Smooth muscle cell (in vitro differentiated cells): ENCODE measurements at regions not wholly inside any gene's neighbourhood (a gene's known extent, or its start where the extent isn't known, plus 50 kb on each side); places are given as distances from the start of the nearest gene placed in this dataset.

Experiments
- DNase-seq: peaks from one replicate; lab custom pipeline; 2025; ENCODE audit not compliant: unreplicated experiment; lab: John Stamatoyannopoulos, UW
- H2AFZ ChIP-seq: fragments of 200-600 bp; sonication (generic); 2 replicates; pipeline ENCODE4 v1.6.0; 2016; ENCODE audit warnings: antibody characterized with exemption, low read depth, mild to moderate bottlenecking
- H3F3A ChIP-seq: fragments of 200-600 bp; sonication (generic); 2 replicates; pipeline ENCODE4 v1.6.0; 2017; ENCODE audit warnings: antibody characterized with exemption, low read depth
- H3K27ac ChIP-seq: fragments of 200-600 bp; sonication (generic); 2 replicates; pipeline ENCODE4 v1.5.1; 2016; ENCODE audit warnings: low read depth, mild to moderate bottlenecking
- H3K27me3 ChIP-seq: fragments of 200-600 bp; sonication (generic); 2 replicates; pipeline ENCODE4 v1.6.1; 2016; ENCODE audit warnings: low read depth, mild to moderate bottlenecking
- H3K36me3 ChIP-seq: fragments of 200-600 bp; sonication (generic); 2 replicates; pipeline ENCODE4 v1.5.1; 2016; ENCODE audit warnings: low read depth
- H3K4me1 ChIP-seq: fragments of 200-600 bp; sonication (generic); 2 replicates; pipeline ENCODE4 v1.5.1; 2016; ENCODE audit warnings: low read depth
- H3K4me2 ChIP-seq: fragments of 200-600 bp; sonication (generic); 2 replicates; pipeline ENCODE4 v1.6.0; 2016; ENCODE audit warnings: mild to moderate bottlenecking
- H3K4me3 ChIP-seq: fragments of 200-600 bp; sonication (generic); 2 replicates; pipeline ENCODE4 v1.5.1; 2016; ENCODE audit warnings: mild to moderate bottlenecking
- H3K79me2 ChIP-seq: fragments of 200-600 bp; sonication (generic); 2 replicates; pipeline ENCODE4 v1.6.0; 2016; ENCODE audit warnings: low read depth, mild to moderate bottlenecking
- H3K9ac ChIP-seq: fragments of 200-600 bp; sonication (generic); 2 replicates; pipeline ENCODE4 v1.6.0; 2016; ENCODE audit warnings: low read depth
- H3K9me3 ChIP-seq: fragments of 200-600 bp; sonication (generic); replicated peaks from 2 replicates; pipeline ENCODE4 v1.5.1; 2016; ENCODE audit warnings: low read depth
- H4K20me1 ChIP-seq: fragments of 200-600 bp; sonication (generic); 2 replicates; pipeline ENCODE4 v1.6.0; 2016; ENCODE audit warnings: low read depth
- CTCF ChIP-seq: fragments of 200-600 bp; sonication (generic); IDR thresholded peaks from 2 replicates; pipeline ENCODE4 v1.5.1; 2017; ENCODE audit warnings: borderline replicate concordance, mild to moderate bottlenecking, antibody characterized with exemption; ENCODE audit not compliant: insufficient read depth, poor library complexity, severe bottlenecking
- WGBS: methylation state at CpG from one replicate; pipeline ENCODE4 v1.1.7; 2016; ENCODE audit warnings: low lambda C conversion rate; 5-methylcytosine and 5-hydroxymethylcytosine counted together

- TF ChIP-seq CTCF, result no peak
- H3K27ac ChIP-seq, result no peak overlapping the region
- H3K27me3 ChIP-seq, result peaks cover 5% of the 10 kb centered on the region
- WGBS, result 92% methylated on average over 17 of the region's 17 CpGs
- H4K20me1 ChIP-seq, result no peaks in the 10 kb centered on the region
- no peak overlapping the region for H3K4me3 ChIP-seq
- H3K4me2 ChIP-seq, result no peak overlapping the region
- no peak overlapping the region for H3K9ac ChIP-seq
- no peak for DNase-seq
- no peaks in the 10 kb centered on the region for H3K36me3 ChIP-seq
- no peaks in the 10 kb centered on the region for H3K4me1 ChIP-seq
- peaks cover 7% of the 10 kb centered on the region for H3F3A ChIP-seq
- H3K79me2 ChIP-seq, result no peaks in the 10 kb centered on the region
- no peak overlapping the region for H2AFZ ChIP-seq
- H3K9me3 ChIP-seq, result no peaks in the 10 kb centered on the region
Observed at GRCh38 chr1:229129301-229130027, 141.4 kb upstream of the RAB4A start.

GRCh38 chr1:229130028-229130668, 140.8 kb upstream of the RAB4A start:
- 83% methylated on average over 9 of the region's 9 CpGs for WGBS
- H3K79me2 ChIP-seq, result no peaks in the 10 kb centered on the region
- H3K4me2 ChIP-seq, result no peak overlapping the region
- H3K4me1 ChIP-seq, result no peaks in the 10 kb centered on the region
- H3F3A ChIP-seq, result peaks cover 7% of the 10 kb centered on the region
- no peaks in the 10 kb centered on the region for H3K36me3 ChIP-seq
- H2AFZ ChIP-seq, result no peak overlapping the region
- H4K20me1 ChIP-seq, result no peaks in the 10 kb centered on the region
- H3K27me3 ChIP-seq, result peaks cover 5% of the 10 kb centered on the region
- no peak overlapping the region for H3K27ac ChIP-seq
- TF ChIP-seq CTCF, result no peak
- DNase-seq, result no peak
- H3K9ac ChIP-seq, result no peak overlapping the region
- no peak overlapping the region for H3K4me3 ChIP-seq
- no peaks in the 10 kb centered on the region for H3K9me3 ChIP-seq

- Histone ChIP-seq H3K4me3 (no peak overlapping the region), H3K9me3 (no peaks in the 10 kb centered on the region), H3K4me2 (no peak overlapping the region), H3K27ac (no peak overlapping the region), H3F3A (peaks cover 7% of the 10 kb centered on the region), H3K4me1 (no peaks in the 10 kb centered on the region), H3K27me3 (peaks cover 5% of the 10 kb centered on the region), H3K9ac (no peak overlapping the region), H3K36me3 (no peaks in the 10 kb centered on the region), H2AFZ (no peak overlapping the region), H4K20me1 (no peaks in the 10 kb centered on the region), H3K79me2 (no peaks in the 10 kb centered on the region)
- WGBS, result 94% methylated on average over 1 of the region's 1 CpG
- DNase-seq, result no peak
- TF ChIP-seq CTCF, result no peak
Observed at GRCh38 chr1:229131243-229132105, 139.4 kb upstream of the RAB4A start.
